Ishikawa (cell line): ENCODE measurements at regions not wholly inside any gene's neighbourhood (a gene's known extent, or its start where the extent isn't known, plus 50 kb on each side); places are given as distances from the start of the nearest gene placed in this dataset.

ENCODE experiments used
- CEBPB ChIP-seq: IDR thresholded peaks from 2 replicates; pipeline ENCODE4 v1.6.1; 2012
- CREB1 ChIP-seq: IDR thresholded peaks from 2 replicates; pipeline ENCODE4 v1.6.1; 2012; ENCODE audit warnings: low read depth
- EGR1 ChIP-seq: IDR thresholded peaks from 2 replicates; pipeline ENCODE4 v1.6.1; 2012
- EP300 ChIP-seq: IDR thresholded peaks from 2 replicates; pipeline ENCODE4 v1.6.1; 2012; ENCODE audit warnings: borderline replicate concordance
- FOXM1 ChIP-seq: IDR thresholded peaks from 2 replicates; pipeline ENCODE4 v1.6.1; 2012; ENCODE audit warnings: low read depth, borderline replicate concordance
- MAX ChIP-seq: IDR thresholded peaks from 2 replicates; pipeline ENCODE4 v1.6.1; 2012
- RAD21 ChIP-seq: IDR thresholded peaks from 2 replicates; pipeline ENCODE4 v1.6.1; 2012; ENCODE audit warnings: low read depth
- REST ChIP-seq: IDR thresholded peaks from 2 replicates; pipeline ENCODE4 v1.6.1; 2012; ENCODE audit warnings: low read depth, mild to moderate bottlenecking
- TAF1 ChIP-seq: IDR thresholded peaks from 2 replicates; pipeline ENCODE4 v1.6.1; 2012; ENCODE audit warnings: low read depth, mild to moderate bottlenecking
- TCF12 ChIP-seq: IDR thresholded peaks from 2 replicates; pipeline ENCODE4 v1.6.1; 2012; ENCODE audit warnings: low read depth
- TEAD4 ChIP-seq: IDR thresholded peaks from 2 replicates; pipeline ENCODE4 v1.6.1; 2012
- USF1 ChIP-seq: IDR thresholded peaks from 2 replicates; pipeline ENCODE4 v1.6.1; 2012
- YY1 ChIP-seq: IDR thresholded peaks from 2 replicates; pipeline ENCODE4 v1.6.1; 2012; ENCODE audit warnings: low read depth
- ZBTB7A ChIP-seq: IDR thresholded peaks from 2 replicates; pipeline ENCODE4 v1.6.1; 2012; ENCODE audit warnings: low read depth

GRCh38 chr5:124538191-124538590, 208.2 kb downstream of the ZNF608 start:
- TF ChIP-seq CREB1: no peak
- TF ChIP-seq TCF12: no peak
- TF ChIP-seq MAX: no peak
- TF ChIP-seq EP300: no peak
- TF ChIP-seq YY1: no peak
- no peak for TF ChIP-seq REST
- TF ChIP-seq RAD21: no peak
- no peak for TF ChIP-seq TAF1
- TF ChIP-seq CEBPB: no peak
- TF ChIP-seq FOXM1: no peak
- no peak for TF ChIP-seq USF1
- TF ChIP-seq EGR1: no peak
- no peak for TF ChIP-seq TEAD4
- TF ChIP-seq ZBTB7A: no peak
